Bronchial epithelial cell (primary cell): ENCODE measurements at regions not wholly inside any gene's neighbourhood (a gene's known extent, or its start where the extent isn't known, plus 50 kb on each side); places are given as distances from the start of the nearest gene placed in this dataset.

Experiments
- DNase-seq: peaks from one replicate; pipeline ENCODE4 v3.0.0-alpha.2; 2010; ENCODE audit warnings: low read depth
- FAIRE-seq: peaks from 2 replicates; lab custom pipeline; 2011; peaks lifted over from hg19 to GRCh38; lab: Jason Lieb, UNC
- H3K27me3 ChIP-seq: 2 replicates; pipeline ENCODE4 v1.5.1; 2011; ENCODE audit warnings: low read length; ENCODE audit not compliant: control insufficient read depth, insufficient read depth
- H3K36me3 ChIP-seq: 2 replicates; pipeline ENCODE4 v1.5.1; 2011; ENCODE audit warnings: low read length; ENCODE audit not compliant: control insufficient read depth, insufficient read depth
- H3K4me3 ChIP-seq: 2 replicates; pipeline ENCODE4 v1.5.1; 2011; ENCODE audit warnings: mild to moderate bottlenecking, low read depth, low read length, control low read depth
- TF ChIP-seq, protein P1 (sequence below): IDR thresholded peaks from 2 replicates; pipeline ENCODE4 v1.5.1; 2011; ENCODE audit warnings: mild to moderate bottlenecking, moderate library complexity, low read length, control low read depth, inconsistent platforms; ENCODE audit not compliant: insufficient read depth, severe bottlenecking

DNA sequence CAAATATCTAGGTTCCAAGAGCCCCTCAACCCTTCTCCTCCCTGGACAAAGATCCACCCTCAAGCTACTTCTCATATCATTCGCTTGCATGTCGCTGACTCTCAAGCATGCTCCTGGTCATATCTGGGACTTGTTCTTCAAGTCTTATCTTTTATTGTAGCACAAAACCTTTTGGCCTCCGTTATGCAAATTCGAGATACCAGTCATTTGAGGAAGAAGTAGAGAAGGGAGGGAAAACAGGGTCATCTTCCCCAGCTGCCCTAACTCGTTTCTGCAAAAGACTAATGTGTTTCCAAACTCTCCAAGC lies 63.8 kb upstream of the ETS2 start:
- H3K36me3 ChIP-seq: no peaks in the 10 kb centered on the region
- FAIRE-seq (no peak), DNase-seq (no peak)
- no peak overlapping the region for H3K4me3 ChIP-seq
- TF ChIP-seq, protein P1, sequence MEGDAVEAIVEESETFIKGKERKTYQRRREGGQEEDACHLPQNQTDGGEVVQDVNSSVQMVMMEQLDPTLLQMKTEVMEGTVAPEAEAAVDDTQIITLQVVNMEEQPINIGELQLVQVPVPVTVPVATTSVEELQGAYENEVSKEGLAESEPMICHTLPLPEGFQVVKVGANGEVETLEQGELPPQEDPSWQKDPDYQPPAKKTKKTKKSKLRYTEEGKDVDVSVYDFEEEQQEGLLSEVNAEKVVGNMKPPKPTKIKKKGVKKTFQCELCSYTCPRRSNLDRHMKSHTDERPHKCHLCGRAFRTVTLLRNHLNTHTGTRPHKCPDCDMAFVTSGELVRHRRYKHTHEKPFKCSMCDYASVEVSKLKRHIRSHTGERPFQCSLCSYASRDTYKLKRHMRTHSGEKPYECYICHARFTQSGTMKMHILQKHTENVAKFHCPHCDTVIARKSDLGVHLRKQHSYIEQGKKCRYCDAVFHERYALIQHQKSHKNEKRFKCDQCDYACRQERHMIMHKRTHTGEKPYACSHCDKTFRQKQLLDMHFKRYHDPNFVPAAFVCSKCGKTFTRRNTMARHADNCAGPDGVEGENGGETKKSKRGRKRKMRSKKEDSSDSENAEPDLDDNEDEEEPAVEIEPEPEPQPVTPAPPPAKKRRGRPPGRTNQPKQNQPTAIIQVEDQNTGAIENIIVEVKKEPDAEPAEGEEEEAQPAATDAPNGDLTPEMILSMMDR: no peak
- no peaks in the 10 kb centered on the region for H3K27me3 ChIP-seq

DNA sequence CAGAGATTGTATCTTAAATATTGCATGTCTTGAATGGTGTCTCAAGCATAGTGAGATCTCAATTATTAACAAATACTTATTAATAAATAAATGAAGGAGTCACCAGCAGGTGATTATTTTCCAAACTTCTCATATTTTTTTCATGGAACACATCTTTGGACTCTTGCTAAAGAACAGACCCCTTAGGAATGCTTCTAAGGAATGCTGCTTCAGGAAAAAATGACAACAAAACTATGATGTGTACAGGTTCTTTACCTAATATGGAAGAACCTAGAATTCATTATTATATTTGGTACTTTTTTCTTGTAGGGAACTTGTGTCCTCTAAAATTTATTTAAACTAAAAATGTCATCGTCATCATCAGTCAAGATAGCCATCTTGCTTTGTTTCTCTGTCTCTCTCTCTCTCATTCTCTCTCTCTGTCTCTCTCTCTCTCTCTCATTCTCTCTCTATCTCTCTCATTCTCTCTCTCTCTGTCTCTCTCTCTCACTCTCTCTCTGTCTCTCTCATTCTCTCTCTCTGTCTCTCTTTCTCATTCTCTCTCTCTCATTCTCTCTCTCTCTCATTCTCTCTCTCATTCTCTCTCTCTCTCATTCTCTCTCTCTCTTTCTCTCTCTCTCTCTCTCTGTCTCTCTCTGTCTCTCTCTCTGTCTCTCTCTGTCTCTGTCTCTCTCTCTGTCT lies 63.0 kb upstream of the ETS2 start:
- FAIRE-seq (no peak), DNase-seq (no peak)
- no peaks in the 10 kb centered on the region for H3K27me3 ChIP-seq

DNA sequence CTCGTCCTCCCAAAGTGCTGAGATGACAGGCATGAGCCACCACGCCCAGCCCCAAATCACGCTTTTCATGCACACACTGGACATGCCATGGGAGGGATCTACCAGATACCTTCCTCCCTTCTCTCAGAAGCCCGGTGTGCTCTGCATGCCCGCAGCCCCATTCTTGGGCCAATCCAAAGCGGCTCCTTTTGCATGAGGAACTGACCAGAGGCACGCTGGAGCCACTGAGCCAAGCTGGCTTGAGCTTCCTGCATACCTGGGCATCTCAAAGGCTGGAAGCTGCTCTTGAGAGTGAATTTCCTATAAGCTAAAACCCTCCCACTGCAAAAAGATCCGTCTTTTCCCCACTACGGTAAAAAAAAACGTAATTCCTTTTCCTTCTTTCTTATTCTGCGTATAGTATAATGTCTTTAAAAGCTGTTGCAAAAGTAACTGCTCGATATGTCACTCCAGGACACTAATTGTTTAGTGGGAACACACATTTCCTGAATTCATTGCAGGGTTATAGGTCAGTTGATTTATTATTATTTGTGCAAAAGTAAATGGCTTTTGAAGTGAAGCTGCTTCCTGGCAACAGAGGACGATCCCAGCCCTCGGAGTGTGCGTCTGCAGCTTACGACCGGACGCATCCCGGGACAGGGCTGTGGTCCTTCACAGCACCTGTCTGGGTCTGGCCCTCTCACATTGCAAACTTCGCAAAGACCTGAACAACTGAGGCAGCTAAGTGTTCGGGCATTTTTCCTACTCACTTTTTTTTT lies 61.8 kb upstream of the ETS2 start:
- TF ChIP-seq, protein P1: no peak
- H3K4me3 ChIP-seq: no peak overlapping the region
- DNase-seq: no peak
- no peaks in the 10 kb centered on the region for H3K36me3 ChIP-seq
- no peaks in the 10 kb centered on the region for H3K27me3 ChIP-seq
- FAIRE-seq: no peak

More for the DNA sequence above, 63.0 kb upstream of the ETS2 start:
- Histone ChIP-seq H3K36me3 (no peaks in the 10 kb centered on the region), H3K4me3 (no peak overlapping the region)
- TF ChIP-seq, protein P1: no peak

DNA sequence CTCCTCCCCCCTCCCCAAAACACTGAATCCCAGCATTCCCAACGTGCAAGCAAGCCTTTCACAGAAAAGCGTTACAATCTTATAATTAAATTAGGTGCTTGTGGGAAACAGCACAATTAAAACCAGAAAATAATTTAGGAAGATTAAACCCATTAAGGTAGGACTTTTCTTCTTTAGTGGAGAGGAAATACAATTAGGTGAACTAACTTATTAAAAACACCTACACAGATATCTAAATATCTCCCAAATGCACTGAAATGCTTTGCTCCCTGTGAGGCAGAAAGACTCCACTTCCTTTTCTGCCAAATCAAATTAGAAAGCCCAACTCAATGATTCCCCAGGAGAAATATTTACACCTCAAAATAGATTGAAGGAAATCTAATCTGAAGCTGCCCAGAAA lies 60.9 kb upstream of the ETS2 start:
- DNase-seq (no peak), FAIRE-seq (no peak)
- H3K36me3 ChIP-seq: no peaks in the 10 kb centered on the region
- H3K27me3 ChIP-seq: no peaks in the 10 kb centered on the region
- no peak overlapping the region for H3K4me3 ChIP-seq
- TF ChIP-seq, protein P1: no peak

DNA sequence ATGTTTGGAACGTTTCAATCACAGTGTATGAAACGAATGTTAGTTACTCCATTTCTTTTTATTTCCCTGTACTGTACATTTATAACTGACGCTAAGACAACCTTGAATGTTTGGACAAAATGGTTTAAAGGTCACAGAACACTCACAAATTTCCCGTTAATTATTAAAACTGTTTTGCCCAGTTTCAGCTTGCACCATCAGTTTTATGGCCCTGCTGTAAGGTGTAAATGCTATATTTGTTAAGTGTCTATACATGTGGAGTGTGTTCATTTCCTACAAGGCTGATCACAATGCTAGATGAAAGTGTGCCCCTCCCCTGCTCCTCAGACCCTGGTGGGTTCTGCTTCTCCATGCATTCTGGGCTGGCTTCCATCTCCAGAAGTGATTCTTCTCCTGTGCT lies 57.9 kb upstream of the ETS2 start:
- FAIRE-seq: no peak

More for the DNA sequence above, 57.9 kb upstream of the ETS2 start:
- H3K27me3 ChIP-seq: no peaks in the 10 kb centered on the region
- DNase-seq: no peak
- H3K4me3 ChIP-seq: no peak overlapping the region
- TF ChIP-seq, protein P1: no peak
- H3K36me3 ChIP-seq: no peaks in the 10 kb centered on the region
